MCF 10A (cell line): ENCODE measurements at regions not wholly inside any gene's neighbourhood (a gene's known extent, or its start where the extent isn't known, plus 50 kb on each side); places are given as distances from the start of the nearest gene placed in this dataset.

ENCODE experiments used
- BruUV-seq: library from RNA; stranded (reverse); fragments of 400-500 nt; replicated peaks from 2 replicates; lab custom pipeline; 2021; lab: Mats Ljungman, UMichigan
- CTCF ChIA-PET: fragments of 300-600 bp; sonication (Branson Sonifier 250); formaldehyde crosslinking; extraction: SDS; loops from one replicate; lab custom pipeline; 2021; ENCODE audit warnings: antibody characterized with exemption, inconsistent platforms; lab: Yijun Ruan, JAX
- POLR2A ChIA-PET: fragments of 300-600, 350-650 bp; sonication (Branson Sonifier 250); formaldehyde crosslinking; extraction: SDS; loops from one replicate; lab custom pipeline; 2020; ENCODE audit warnings: antibody characterized with exemption, inconsistent platforms; lab: Yijun Ruan, JAX
- DNase-seq: peaks from one replicate; pipeline ENCODE4 v3.0.0-alpha.2; 2018; ENCODE audit not compliant: unreplicated experiment
- H3K27ac Mint-ChIP-seq: one replicate; pipeline ENCODE4 v1.8.0; 2022; ENCODE audit warnings: mild to moderate bottlenecking, low read depth, mixed read lengths; ENCODE audit not compliant: unreplicated experiment
- H3K27me3 Mint-ChIP-seq: one replicate; pipeline ENCODE4 v1.8.0; 2022; ENCODE audit warnings: mixed read lengths; ENCODE audit not compliant: insufficient read depth, unreplicated experiment
- H3K36me3 Mint-ChIP-seq: one replicate; pipeline ENCODE4 v1.8.0; 2022; ENCODE audit warnings: mild to moderate bottlenecking, moderate library complexity, mixed read lengths; ENCODE audit not compliant: insufficient read depth, unreplicated experiment
- H3K4me1 Mint-ChIP-seq: one replicate; pipeline ENCODE4 v1.8.0; 2022; ENCODE audit warnings: mixed read lengths; ENCODE audit not compliant: insufficient read depth, unreplicated experiment
- H3K4me3 Mint-ChIP-seq: one replicate; pipeline ENCODE4 v1.8.0; 2022; ENCODE audit warnings: mild to moderate bottlenecking, moderate library complexity, mixed read lengths; ENCODE audit not compliant: unreplicated experiment
- H3K9me3 Mint-ChIP-seq: one replicate; pipeline ENCODE4 v1.8.0; 2022; ENCODE audit warnings: mixed read lengths; ENCODE audit not compliant: unreplicated experiment
- intact Hi-C: fragments of 100-400 bp; cut with micrococcal nuclease; formaldehyde crosslinking; loops from 2 replicates; pipeline ENCODE4 v1.14.1; 2022
- TF ChIP-seq, protein P1 (sequence below): fragments of 200-600 bp; IDR thresholded peaks from one replicate; pipeline ENCODE4 v1.8.0; 2022; ENCODE audit warnings: antibody characterized with exemption, mild to moderate bottlenecking; ENCODE audit not compliant: unreplicated experiment

- no peaks in the 10 kb centered on the region for H3K27me3 Mint-ChIP-seq
- peaks cover 7% of the 10 kb centered on the region for H3K36me3 Mint-ChIP-seq
- H3K4me1 Mint-ChIP-seq, result peaks cover 40% of the 10 kb centered on the region
- POLR2A ChIA-PET, result interaction anchor here (0.9 kb wide), 1 partner anchor 12 kb away, joined by 5 read pairs; no protein-coding TSS in a partner anchor
- no TSS peak for BruUV-seq
- no peak overlapping the region for H3K27ac Mint-ChIP-seq
- CTCF ChIA-PET, result interaction anchor here (0.7 kb wide), 1 partner anchor 47 kb away, joined by 3 read pairs; no protein-coding TSS in a partner anchor
- no peak for DNase-seq
- H3K4me3 Mint-ChIP-seq, result no peak overlapping the region
- H3K9me3 Mint-ChIP-seq, result no peaks in the 10 kb centered on the region
- intact Hi-C loops, result loop anchor here (5.0 kb wide), 1 partner anchor 46 kb away; no protein-coding TSS in a partner anchor
- TF ChIP-seq, protein P1, sequence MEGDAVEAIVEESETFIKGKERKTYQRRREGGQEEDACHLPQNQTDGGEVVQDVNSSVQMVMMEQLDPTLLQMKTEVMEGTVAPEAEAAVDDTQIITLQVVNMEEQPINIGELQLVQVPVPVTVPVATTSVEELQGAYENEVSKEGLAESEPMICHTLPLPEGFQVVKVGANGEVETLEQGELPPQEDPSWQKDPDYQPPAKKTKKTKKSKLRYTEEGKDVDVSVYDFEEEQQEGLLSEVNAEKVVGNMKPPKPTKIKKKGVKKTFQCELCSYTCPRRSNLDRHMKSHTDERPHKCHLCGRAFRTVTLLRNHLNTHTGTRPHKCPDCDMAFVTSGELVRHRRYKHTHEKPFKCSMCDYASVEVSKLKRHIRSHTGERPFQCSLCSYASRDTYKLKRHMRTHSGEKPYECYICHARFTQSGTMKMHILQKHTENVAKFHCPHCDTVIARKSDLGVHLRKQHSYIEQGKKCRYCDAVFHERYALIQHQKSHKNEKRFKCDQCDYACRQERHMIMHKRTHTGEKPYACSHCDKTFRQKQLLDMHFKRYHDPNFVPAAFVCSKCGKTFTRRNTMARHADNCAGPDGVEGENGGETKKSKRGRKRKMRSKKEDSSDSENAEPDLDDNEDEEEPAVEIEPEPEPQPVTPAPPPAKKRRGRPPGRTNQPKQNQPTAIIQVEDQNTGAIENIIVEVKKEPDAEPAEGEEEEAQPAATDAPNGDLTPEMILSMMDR, result no peak
These were observed 503.8 kb upstream of the MARCKS start for GRCh38 chr6:113353392-113353791.

- ChIA-PET POLR2A (interaction anchor here (0.9 kb wide), 1 partner anchor 13 kb away, joined by 5 read pairs; no protein-coding TSS in a partner anchor), CTCF (no interaction called here)
- Mint-ChIP-seq H3K4me3 (no peak overlapping the region), H3K4me1 (peaks cover 40% of the 10 kb centered on the region), H3K27ac (no peak overlapping the region), H3K9me3 (no peaks in the 10 kb centered on the region), H3K27me3 (no peaks in the 10 kb centered on the region), H3K36me3 (peaks cover 7% of the 10 kb centered on the region)
- intact Hi-C loops, result loop anchor here (5.0 kb wide), 1 partner anchor 47 kb away; no protein-coding TSS in a partner anchor
- TF ChIP-seq, protein P1, result no peak
- BruUV-seq, result no TSS peak
- no peak for DNase-seq
These were observed 502.8 kb upstream of the MARCKS start for GRCh38 chr6:113354204-113354895.

GRCh38 chr6:113356139-113356538 is 501.0 kb upstream of the MARCKS start:
- Mint-ChIP-seq H3K9me3 (no peaks in the 10 kb centered on the region), H3K4me3 (no peak overlapping the region), H3K27me3 (no peaks in the 10 kb centered on the region), H3K36me3 (peaks cover 7% of the 10 kb centered on the region), H3K4me1 (peaks cover 33% of the 10 kb centered on the region), H3K27ac (no peak overlapping the region)
- POLR2A ChIA-PET, result no interaction called here
- no peak for DNase-seq
- TF ChIP-seq, protein P1, result no peak
- intact Hi-C loops, result no loop called here
- no TSS peak for BruUV-seq
- CTCF ChIA-PET, result no interaction called here

- H3K4me1 Mint-ChIP-seq, result peaks cover 32% of the 10 kb centered on the region
- H3K9me3 Mint-ChIP-seq, result no peaks in the 10 kb centered on the region
- no peak overlapping the region for H3K4me3 Mint-ChIP-seq
- no TSS peak for BruUV-seq
- TF ChIP-seq, protein P1, result no peak
- intact Hi-C loops, result no loop called here
- peaks cover 7% of the 10 kb centered on the region for H3K36me3 Mint-ChIP-seq
- no peaks in the 10 kb centered on the region for H3K27me3 Mint-ChIP-seq
- H3K27ac Mint-ChIP-seq, result no peak overlapping the region
- DNase-seq, result no peak
- ChIA-PET CTCF (no interaction called here), POLR2A (no interaction called here)
These were observed 500.1 kb upstream of the MARCKS start for GRCh38 chr6:113357041-113357440.
